Epithelial cell of proximal tubule (primary cell): ENCODE measurements at regions not wholly inside any gene's neighbourhood (a gene's known extent, or its start where the extent isn't known, plus 50 kb on each side); places are given as distances from the start of the nearest gene placed in this dataset.

ENCODE experiments used
- DNase-seq: peaks from one replicate; pipeline ENCODE4 v3.0.0-alpha.2; 2011; ENCODE audit warnings: low read depth
- H3K4me3 ChIP-seq: 2 replicates; pipeline ENCODE4 v1.5.1; 2011; ENCODE audit warnings: low read depth, mild to moderate bottlenecking, low read length
- CTCF ChIP-seq: conservative IDR thresholded peaks from 2 replicates; pipeline ENCODE4 v1.5.1; 2012; ENCODE audit warnings: low read depth, mild to moderate bottlenecking, low read length

GRCh38 chr18:40243607-40244006 is 1711.4 kb upstream of the PIK3C3 start:
- no peak for TF ChIP-seq CTCF
- H3K4me3 ChIP-seq, result no peak overlapping the region
- DNase-seq, result no peak

- DNase-seq, result no peak
Measured at GRCh38 chr18:40235836-40236235, 1719.2 kb upstream of the PIK3C3 start.

GRCh38 chr18:40235323-40235722 is 1719.7 kb upstream of the PIK3C3 start:
- H3K4me3 ChIP-seq, result no peak overlapping the region
- DNase-seq, result no peak
- TF ChIP-seq CTCF, result no peak

More at GRCh38 chr18:40235836-40236235, 1719.2 kb upstream of the PIK3C3 start:
- no peak for TF ChIP-seq CTCF
- no peak overlapping the region for H3K4me3 ChIP-seq

GRCh38 chr18:40233931-40234616 is 1721.0 kb upstream of the PIK3C3 start:
- TF ChIP-seq CTCF, result no peak
- no peak for DNase-seq

GRCh38 chr18:40222776-40223175 is 1732.3 kb upstream of the PIK3C3 start:
- DNase-seq, result no peak
- no peak for TF ChIP-seq CTCF
- no peak overlapping the region for H3K4me3 ChIP-seq

More at GRCh38 chr18:40233931-40234616, 1721.0 kb upstream of the PIK3C3 start:
- H3K4me3 ChIP-seq, result no peak overlapping the region

- H3K4me3 ChIP-seq, result no peak overlapping the region
- no peak for TF ChIP-seq CTCF
- no peak for DNase-seq
Measured at GRCh38 chr18:40216856-40217255, 1738.2 kb upstream of the PIK3C3 start.

GRCh38 chr18:40215979-40216378 is 1739.1 kb upstream of the PIK3C3 start:
- no peak for TF ChIP-seq CTCF
- no peak overlapping the region for H3K4me3 ChIP-seq
- DNase-seq, result no peak
